HG03139 (cell line): ENCODE measurements at regions not wholly inside any gene's neighbourhood (a gene's known extent, or its start where the extent isn't known, plus 50 kb on each side); places are given as distances from the start of the nearest gene placed in this dataset.
"Not testable (repeated sequence)": the region's sequence is repeated elsewhere in the genome, so short reads cannot be mapped to it uniquely, and the experiment has no call there.

Experiments used
- ATAC-seq: cut with Tn5 transposase; IDR thresholded peaks from one replicate; pipeline ENCODE4 v1.9.1; 2021; ENCODE audit not compliant: unreplicated experiment

DNA sequence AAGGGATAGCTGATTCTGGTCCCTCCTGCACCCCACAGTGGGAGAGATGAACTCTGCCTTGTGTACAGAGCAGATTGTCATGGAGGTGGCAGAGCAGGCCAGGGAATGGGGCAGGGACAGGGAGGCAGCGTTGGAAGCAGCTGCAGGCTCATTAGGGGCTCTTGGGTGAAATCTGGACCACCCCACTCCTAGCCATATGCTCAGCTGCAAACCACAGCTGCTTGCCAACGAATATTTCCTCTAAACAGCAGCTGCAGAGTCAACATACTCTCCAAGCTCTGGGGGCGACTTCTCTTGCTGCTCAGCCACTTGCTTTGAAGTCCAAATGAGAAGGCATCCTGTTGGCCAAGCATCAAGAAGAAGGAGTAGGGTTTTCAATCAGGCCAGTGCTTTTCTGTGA lies 302.3 kb upstream of the AUTS2 start:
- no peak for ATAC-seq

DNA sequence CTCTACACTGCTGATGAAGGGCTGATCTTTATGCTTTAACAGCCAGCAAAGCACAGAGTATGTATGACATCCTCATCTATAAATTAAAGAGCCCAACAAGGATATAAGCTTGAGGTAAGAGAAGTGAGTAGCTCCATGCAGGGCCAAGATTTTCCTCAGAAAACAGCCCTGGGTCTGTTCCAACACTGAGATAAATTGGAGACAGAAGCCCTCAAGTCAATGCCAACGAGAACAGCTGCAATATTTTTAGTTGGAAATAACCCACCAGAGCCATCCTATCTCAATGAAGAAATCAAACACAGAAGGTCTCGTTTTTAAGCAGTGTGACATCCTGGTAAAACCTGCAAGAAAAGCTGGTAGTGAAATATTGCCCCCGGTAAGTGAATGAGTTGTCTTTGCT lies 297.0 kb upstream of the AUTS2 start:
- ATAC-seq: no peak

GRCh38 chr7:69309601-69310000 lies 288.7 kb upstream of the AUTS2 start:
- ATAC-seq: no peak

- no peak for ATAC-seq
Observed at GRCh38 chr7:69311489-69311888, 286.8 kb upstream of the AUTS2 start.

GRCh38 chr7:69313852-69314251 lies 284.4 kb upstream of the AUTS2 start:
- not testable (repeated sequence) for ATAC-seq

DNA sequence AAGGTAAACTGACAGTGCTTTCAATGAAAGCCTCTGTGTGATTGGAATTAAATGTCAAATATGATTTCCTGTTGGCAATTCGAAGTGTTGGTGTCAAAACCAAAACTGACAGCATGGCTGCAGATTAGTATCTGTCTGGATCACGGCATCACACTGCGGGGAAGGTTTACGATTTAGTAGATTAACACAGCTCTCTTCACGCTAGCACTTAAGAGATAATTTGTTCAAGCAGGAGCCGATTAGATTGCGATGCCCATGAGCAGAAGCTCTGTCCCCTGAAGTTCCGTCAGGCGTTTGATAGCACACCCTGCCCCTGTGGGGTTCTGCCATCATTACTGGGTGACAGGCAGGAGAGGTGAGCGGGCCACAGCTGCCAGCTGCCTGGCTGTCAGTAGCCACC lies 279.5 kb upstream of the AUTS2 start:
- no peak for ATAC-seq

DNA sequence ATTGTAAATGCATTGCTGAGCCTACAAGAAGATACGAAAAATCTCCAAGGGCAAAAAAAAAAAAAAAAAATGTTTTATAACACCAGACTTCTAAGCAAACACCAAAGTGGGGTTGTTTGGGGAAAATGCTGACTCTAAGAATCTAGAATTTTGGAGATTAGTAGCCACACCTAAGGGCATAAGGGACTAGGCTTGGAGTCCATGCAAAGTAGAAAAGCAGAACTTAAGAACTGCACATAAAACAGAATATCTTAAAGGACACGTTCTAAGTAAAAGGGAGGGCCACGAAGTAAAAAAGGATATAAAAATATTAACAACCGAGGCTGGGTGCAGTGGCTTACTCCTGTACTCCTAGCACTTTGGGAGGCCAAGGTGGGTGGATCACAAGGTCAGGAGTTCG lies 269.8 kb upstream of the AUTS2 start:
- ATAC-seq: no peak

DNA sequence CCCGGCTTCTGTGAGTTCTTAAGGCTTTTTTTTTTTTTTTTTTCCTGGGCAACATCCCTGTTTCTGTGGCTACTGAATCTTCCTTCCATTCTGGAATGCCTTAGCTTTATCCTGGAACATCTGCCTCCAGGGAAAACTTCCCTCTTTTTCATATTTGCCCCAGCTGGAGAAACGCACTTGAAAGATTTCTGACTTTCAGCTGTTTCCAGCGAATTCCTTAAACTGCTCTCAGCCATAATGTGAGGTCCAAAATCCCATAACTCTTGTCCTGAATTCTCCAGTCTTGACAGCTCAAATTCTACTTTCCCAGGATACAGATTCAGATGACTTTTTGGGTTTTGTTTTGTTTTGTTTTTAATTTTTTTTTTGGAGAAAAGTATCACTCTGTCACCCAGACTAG lies 263.6 kb upstream of the AUTS2 start:
- no peak for ATAC-seq

GRCh38 chr7:69335331-69335730 lies 262.9 kb upstream of the AUTS2 start:
- no peak for ATAC-seq

GRCh38 chr7:69336976-69337375 lies 261.3 kb upstream of the AUTS2 start:
- no peak for ATAC-seq

- no peak for ATAC-seq
Observed at GRCh38 chr7:69338144-69338543, 260.1 kb upstream of the AUTS2 start.

- no peak for ATAC-seq
Observed at GRCh38 chr7:69341288-69341687, 257.0 kb upstream of the AUTS2 start.

DNA sequence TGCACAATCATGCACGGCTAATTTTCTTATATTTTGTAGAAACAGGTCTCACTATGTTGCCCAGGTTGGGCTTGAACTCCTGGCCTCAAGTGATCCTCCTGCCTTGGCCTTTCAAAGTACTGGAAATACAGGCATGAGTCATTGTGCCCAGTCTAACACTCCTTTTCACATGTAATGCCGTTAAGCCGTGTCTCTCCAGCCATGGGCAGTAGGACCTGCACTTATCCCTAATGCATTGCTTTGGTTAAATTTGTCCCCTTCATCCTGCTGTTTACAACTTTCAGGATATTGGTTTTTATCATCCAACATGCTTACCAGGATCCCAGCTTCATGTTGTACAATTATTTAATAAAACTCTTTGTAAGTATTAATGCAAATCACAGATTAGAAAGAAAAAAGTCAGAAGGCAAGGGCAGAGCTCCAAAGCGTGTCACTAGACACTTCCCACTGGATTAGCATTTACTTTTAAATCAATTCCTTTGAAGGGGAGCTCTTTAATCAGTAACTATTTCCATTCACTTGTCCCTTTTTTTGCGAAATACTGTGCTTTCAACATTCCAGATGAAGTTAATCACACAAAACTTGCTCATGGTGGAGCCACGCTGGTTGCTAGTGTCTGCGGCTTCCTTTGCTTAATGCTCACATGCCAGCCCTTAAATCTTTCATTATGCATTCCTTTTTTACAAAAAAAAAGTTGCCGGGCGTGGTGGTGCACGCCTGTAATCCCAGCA lies 256.0 kb upstream of the AUTS2 start:
- no peak for ATAC-seq

GRCh38 chr7:69349291-69349690 lies 249.0 kb upstream of the AUTS2 start:
- ATAC-seq: no peak

GRCh38 chr7:69358163-69358821 lies 240.0 kb upstream of the AUTS2 start:
- ATAC-seq: no peak

DNA sequence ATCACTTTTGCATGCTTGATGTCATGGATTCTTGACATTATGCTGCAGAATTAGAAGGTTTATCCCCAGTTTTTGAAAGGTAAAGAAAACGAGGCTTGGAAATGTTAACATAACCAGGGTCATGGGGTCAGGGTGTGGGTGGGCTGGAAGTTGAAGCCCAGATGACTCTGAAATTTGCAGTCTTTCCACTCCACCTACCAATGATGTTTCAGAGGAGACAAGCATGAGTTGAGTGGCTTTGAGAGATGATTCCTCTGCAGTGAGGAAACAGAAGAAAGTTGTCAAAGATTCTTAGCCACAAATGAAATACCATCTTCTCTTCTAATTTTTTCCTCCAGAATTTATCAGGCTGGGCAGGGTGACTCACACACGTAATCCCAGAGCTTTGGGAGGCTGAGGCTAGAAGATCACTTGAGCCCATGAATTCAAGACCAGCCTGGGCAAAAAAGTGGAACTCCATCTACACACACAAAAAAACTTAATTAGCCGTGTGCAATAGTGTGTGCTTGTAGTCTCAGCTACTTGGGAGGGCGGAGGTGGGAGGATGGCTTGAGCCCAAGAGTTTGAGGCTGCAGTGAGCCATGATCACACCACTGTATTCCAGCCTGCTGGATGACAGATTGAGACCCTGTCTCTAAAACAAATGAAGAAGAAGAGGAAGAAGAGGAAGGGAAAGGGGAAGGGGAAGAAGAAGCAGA lies 239.1 kb upstream of the AUTS2 start:
- no peak for ATAC-seq

- ATAC-seq: no peak
Observed at GRCh38 chr7:69360913-69361312, 237.4 kb upstream of the AUTS2 start.

DNA sequence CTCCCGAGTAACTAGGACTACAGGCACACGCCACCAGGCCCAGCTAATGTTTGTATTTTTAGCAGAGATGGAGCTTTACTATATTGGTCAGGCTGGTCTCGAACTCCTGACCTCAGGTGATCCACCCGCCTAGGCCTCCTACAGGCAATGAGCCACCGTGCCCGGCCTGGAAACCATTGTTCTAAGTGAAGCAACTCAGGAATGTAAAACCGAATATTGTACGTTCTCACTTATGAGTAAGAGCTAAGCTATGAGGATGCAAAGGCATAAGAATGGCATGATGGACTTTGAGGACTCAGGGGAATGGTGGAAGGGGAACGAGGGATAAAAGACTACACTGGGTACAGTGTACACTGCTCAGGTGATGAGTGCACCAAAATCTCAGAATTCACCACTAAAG lies 235.1 kb upstream of the AUTS2 start:
- no peak for ATAC-seq

DNA sequence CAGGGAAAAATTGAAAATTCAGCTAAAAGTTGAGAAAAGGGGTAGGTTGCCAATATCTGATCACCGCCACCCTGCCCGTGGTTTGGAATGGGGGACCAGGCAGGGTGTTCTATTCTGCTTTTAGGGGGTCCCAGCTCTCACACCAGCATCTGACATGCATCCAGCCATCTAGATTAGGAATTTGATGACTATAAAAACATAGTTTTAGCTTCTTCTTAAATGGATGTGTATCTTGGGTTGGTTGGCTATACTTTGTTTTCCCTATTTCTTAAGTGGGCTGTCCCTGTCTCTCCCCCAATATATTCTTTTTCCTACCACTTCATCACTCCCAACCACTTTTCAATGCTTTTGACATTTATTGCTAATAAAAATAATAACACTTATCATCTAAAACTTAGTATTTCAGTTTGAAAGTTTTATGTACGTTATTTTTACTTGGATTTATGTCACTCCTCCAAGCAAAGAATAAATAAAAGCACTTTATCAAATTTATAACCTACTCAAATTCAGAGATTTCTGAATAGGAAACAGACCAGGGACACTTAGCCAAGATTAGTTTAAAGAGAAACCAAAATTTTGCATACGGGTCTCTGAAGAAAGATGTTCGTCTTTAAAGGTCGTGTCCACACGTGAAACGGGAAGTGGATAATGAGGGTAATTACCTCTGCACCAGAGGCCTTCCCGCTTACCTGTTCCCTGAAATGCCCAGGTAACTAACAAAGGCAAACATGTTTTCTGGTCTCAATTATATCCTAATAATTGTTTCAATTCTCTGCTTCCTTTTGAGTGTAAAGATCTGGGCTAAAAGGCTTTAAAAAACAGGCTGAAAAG lies 233.2 kb upstream of the AUTS2 start:
- no peak for ATAC-seq

GRCh38 chr7:69365651-69366192 lies 232.6 kb upstream of the AUTS2 start:
- ATAC-seq: no peak

- no peak for ATAC-seq
Observed at GRCh38 chr7:69367780-69368179, 230.5 kb upstream of the AUTS2 start.
